NB4 (cell line): ENCODE measurements at regions not wholly inside any gene's neighbourhood (a gene's known extent, or its start where the extent isn't known, plus 50 kb on each side); places are given as distances from the start of the nearest gene placed in this dataset.

Source experiments
- DNase-seq: peaks from one replicate; pipeline ENCODE4 v3.0.0; 2010; ENCODE audit warnings: low read depth
- H3K4me3 ChIP-seq: one replicate; pipeline ENCODE4 v1.5.1; 2011; ENCODE audit warnings: mild to moderate bottlenecking, low read depth, low read length, moderate library complexity
- CTCF ChIP-seq: IDR thresholded peaks from one replicate; pipeline ENCODE4 v1.5.1; 2012; ENCODE audit warnings: low read depth, low read length
- MAX ChIP-seq: IDR thresholded peaks from 2 replicates; pipeline ENCODE4 v1.6.1; 2011; ENCODE audit warnings: low read depth, low read length
- MYC ChIP-seq: IDR thresholded peaks from 2 replicates; pipeline ENCODE4 v1.6.1; 2011; ENCODE audit warnings: low read depth, low read length
- POLR2A ChIP-seq: IDR thresholded peaks from 2 replicates; pipeline ENCODE4 v1.6.1; 2011; ENCODE audit warnings: mild to moderate bottlenecking; ENCODE audit not compliant: insufficient read length; ENCODE audit errors: extremely low read depth

- TF ChIP-seq POLR2A (no peak), CTCF (no peak), MYC (no peak), MAX (no peak)
- no peak for DNase-seq
- no peak overlapping the region for H3K4me3 ChIP-seq
Observed at GRCh38 chr2:128560718-128561117, 242.1 kb upstream of the HS6ST1 start.

GRCh38 chr2:128562471-128563347 lies 244.0 kb upstream of the HS6ST1 start:
- no peak overlapping the region for H3K4me3 ChIP-seq
- no peak for DNase-seq

GRCh38 chr2:128563348-128563687 lies 244.7 kb upstream of the HS6ST1 start:
- H3K4me3 ChIP-seq = no peak overlapping the region
- TF ChIP-seq MAX (no peak), CTCF (no peak)
- no peak for DNase-seq

More at GRCh38 chr2:128562471-128563347, 244.0 kb upstream of the HS6ST1 start:
- TF ChIP-seq MYC = no peak
- TF ChIP-seq CTCF = no peak
- no peak for TF ChIP-seq POLR2A
- TF ChIP-seq MAX = no peak

- no peak for DNase-seq
- TF ChIP-seq CTCF (no peak), MAX (no peak), MYC (no peak), POLR2A (no peak)
Observed at GRCh38 chr2:128564131-128564530, 245.5 kb upstream of the HS6ST1 start.

GRCh38 chr2:128564551-128564950 lies 245.9 kb upstream of the HS6ST1 start:
- no peak for TF ChIP-seq MYC
- no peak for TF ChIP-seq CTCF
- no peak for TF ChIP-seq MAX
- no peak for TF ChIP-seq POLR2A
- no peak for DNase-seq
- H3K4me3 ChIP-seq = no peak overlapping the region

More at GRCh38 chr2:128564131-128564530, 245.5 kb upstream of the HS6ST1 start:
- no peak overlapping the region for H3K4me3 ChIP-seq

- TF ChIP-seq CTCF (no peak), POLR2A (no peak), MAX (no peak), MYC (no peak)
- DNase-seq = no peak
- H3K4me3 ChIP-seq = no peak overlapping the region
Observed at GRCh38 chr2:128565441-128565840, 246.8 kb upstream of the HS6ST1 start.
